NCI-H187 treated with DMSO at 0.1 percent for 48 hours (cell line): ENCODE measurements at regions not wholly inside any gene's neighbourhood (a gene's known extent, or its start where the extent isn't known, plus 50 kb on each side); places are given as distances from the start of the nearest gene placed in this dataset.
"Not testable (repeated sequence)": the region's sequence is repeated elsewhere in the genome, so short reads cannot be mapped to it uniquely, and the experiment has no call there.

Source experiments
- DNase-seq: peaks from one replicate; lab custom pipeline; 2025; lab: John Stamatoyannopoulos, UW

GRCh38 chr9:13941714-13942113 lies 372.2 kb downstream of the NFIB start:
- DNase-seq: no peak

- no peak for DNase-seq
Measured at GRCh38 chr9:13939701-13940490, 374.0 kb downstream of the NFIB start.

GRCh38 chr9:13939134-13939533 lies 374.8 kb downstream of the NFIB start:
- DNase-seq: no peak

- no peak for DNase-seq
Measured at GRCh38 chr9:13934416-13934815, 379.5 kb downstream of the NFIB start.

GRCh38 chr9:13933268-13933656 lies 380.7 kb downstream of the NFIB start:
- no peak for DNase-seq

- no peak for DNase-seq
Measured at GRCh38 chr9:13932528-13933267, 381.2 kb downstream of the NFIB start.

- no peak for DNase-seq
Measured at GRCh38 chr9:13929013-13929412, 384.9 kb downstream of the NFIB start.

GRCh38 chr9:13923381-13923780 lies 390.6 kb downstream of the NFIB start:
- DNase-seq: no peak

GRCh38 chr9:13920557-13920956 lies 393.4 kb downstream of the NFIB start:
- DNase-seq: no peak

- no peak for DNase-seq
Measured at GRCh38 chr9:13919401-13919800, 394.5 kb downstream of the NFIB start.

- no peak for DNase-seq
Measured at GRCh38 chr9:13917534-13917933, 396.4 kb downstream of the NFIB start.

GRCh38 chr9:13915591-13916301 lies 398.2 kb downstream of the NFIB start:
- DNase-seq: no peak

- no peak for DNase-seq
Measured at GRCh38 chr9:13915131-13915530, 398.8 kb downstream of the NFIB start.

- DNase-seq: no peak
Measured at GRCh38 chr9:13911473-13911872, 402.5 kb downstream of the NFIB start.

GRCh38 chr9:13907842-13908241 lies 406.1 kb downstream of the NFIB start:
- DNase-seq: not testable (repeated sequence)

- no peak for DNase-seq
Measured at GRCh38 chr9:13904746-13905145, 409.2 kb downstream of the NFIB start.

- no peak for DNase-seq
Measured at GRCh38 chr9:13904311-13904710, 409.6 kb downstream of the NFIB start.

GRCh38 chr9:13902286-13903066 lies 411.5 kb downstream of the NFIB start:
- DNase-seq: no peak

GRCh38 chr9:13901176-13901575 lies 412.8 kb downstream of the NFIB start:
- no peak for DNase-seq

- DNase-seq: no peak
Measured at GRCh38 chr9:13900449-13900848, 413.5 kb downstream of the NFIB start.

GRCh38 chr9:13899924-13900323 lies 414.0 kb downstream of the NFIB start:
- no peak for DNase-seq

- no peak for DNase-seq
Measured at GRCh38 chr9:13898957-13899356, 415.0 kb downstream of the NFIB start.
